IPS-20b (cell line): ENCODE measurements at regions not wholly inside any gene's neighbourhood (a gene's known extent, or its start where the extent isn't known, plus 50 kb on each side); places are given as distances from the start of the nearest gene placed in this dataset.
"Not testable (repeated sequence)": the region's sequence is repeated elsewhere in the genome, so short reads cannot be mapped to it uniquely, and the experiment has no call there.

Experiments used
- H3K27ac ChIP-seq: one replicate; pipeline ENCODE4 v1.5.1; 2013; ENCODE audit warnings: low read length
- H3K27me3 ChIP-seq: 2 replicates; pipeline ENCODE4 v1.6.1; 2013; ENCODE audit warnings: mild to moderate bottlenecking, low read length, inconsistent platforms; ENCODE audit not compliant: insufficient read depth
- H3K36me3 ChIP-seq: 2 replicates; pipeline ENCODE4 v1.6.1; 2013; ENCODE audit warnings: low read depth, mild to moderate bottlenecking, inconsistent platforms, low read length, moderate library complexity; ENCODE audit not compliant: insufficient read depth
- H3K4me1 ChIP-seq: 2 replicates; pipeline ENCODE4 v1.6.1; 2013; ENCODE audit warnings: mild to moderate bottlenecking, control low read depth, inconsistent platforms, low read length, moderate library complexity; ENCODE audit not compliant: insufficient read depth
- H3K4me3 ChIP-seq: 2 replicates; pipeline ENCODE4 v1.5.1; 2013; ENCODE audit warnings: mild to moderate bottlenecking, low read length, inconsistent platforms
- H3K9ac ChIP-seq: 2 replicates; pipeline ENCODE4 v1.6.1; 2013; ENCODE audit warnings: low read depth, mild to moderate bottlenecking, inconsistent platforms, low read length, moderate library complexity
- H3K9me3 ChIP-seq: 2 replicates; pipeline ENCODE4 v1.6.1; 2013; ENCODE audit warnings: mild to moderate bottlenecking, low read depth, low read length, inconsistent platforms; ENCODE audit not compliant: insufficient read depth

DNA sequence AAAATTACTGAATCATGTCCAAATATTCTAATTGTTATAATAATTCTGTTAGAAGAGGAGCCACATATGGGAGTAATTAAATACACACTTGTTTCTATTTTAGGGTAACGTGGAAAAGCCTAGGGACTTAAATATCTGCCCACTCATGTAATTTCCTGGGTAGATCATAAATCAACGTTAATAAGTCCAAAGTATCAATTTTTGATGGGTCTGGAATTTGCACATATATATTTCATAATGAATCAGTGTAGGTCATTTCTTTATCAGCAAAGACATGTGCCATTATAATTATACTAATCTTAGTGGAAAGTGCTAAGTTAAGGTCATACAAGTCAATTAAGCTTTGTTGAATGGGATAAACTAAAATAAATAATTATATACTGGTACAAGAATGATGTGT is 346.2 kb downstream of the ZBBX start:
- H3K9ac ChIP-seq, result no peak overlapping the region
- no peaks in the 10 kb centered on the region for H3K9me3 ChIP-seq
- H3K4me3 ChIP-seq, result no peak overlapping the region
- H3K27ac ChIP-seq, result no peak overlapping the region
- H3K36me3 ChIP-seq, result no peaks in the 10 kb centered on the region
- no peaks in the 10 kb centered on the region for H3K4me1 ChIP-seq
- no peaks in the 10 kb centered on the region for H3K27me3 ChIP-seq

- no peaks in the 10 kb centered on the region for H3K4me1 ChIP-seq
- no peaks in the 10 kb centered on the region for H3K36me3 ChIP-seq
- H3K9me3 ChIP-seq, result no peaks in the 10 kb centered on the region
- H3K4me3 ChIP-seq, result no peak overlapping the region
- no peaks in the 10 kb centered on the region for H3K27me3 ChIP-seq
- no peak overlapping the region for H3K27ac ChIP-seq
- H3K9ac ChIP-seq, result no peak overlapping the region
These were observed 347.7 kb downstream of the ZBBX start for GRCh38 chr3:167032267-167032876.

DNA sequence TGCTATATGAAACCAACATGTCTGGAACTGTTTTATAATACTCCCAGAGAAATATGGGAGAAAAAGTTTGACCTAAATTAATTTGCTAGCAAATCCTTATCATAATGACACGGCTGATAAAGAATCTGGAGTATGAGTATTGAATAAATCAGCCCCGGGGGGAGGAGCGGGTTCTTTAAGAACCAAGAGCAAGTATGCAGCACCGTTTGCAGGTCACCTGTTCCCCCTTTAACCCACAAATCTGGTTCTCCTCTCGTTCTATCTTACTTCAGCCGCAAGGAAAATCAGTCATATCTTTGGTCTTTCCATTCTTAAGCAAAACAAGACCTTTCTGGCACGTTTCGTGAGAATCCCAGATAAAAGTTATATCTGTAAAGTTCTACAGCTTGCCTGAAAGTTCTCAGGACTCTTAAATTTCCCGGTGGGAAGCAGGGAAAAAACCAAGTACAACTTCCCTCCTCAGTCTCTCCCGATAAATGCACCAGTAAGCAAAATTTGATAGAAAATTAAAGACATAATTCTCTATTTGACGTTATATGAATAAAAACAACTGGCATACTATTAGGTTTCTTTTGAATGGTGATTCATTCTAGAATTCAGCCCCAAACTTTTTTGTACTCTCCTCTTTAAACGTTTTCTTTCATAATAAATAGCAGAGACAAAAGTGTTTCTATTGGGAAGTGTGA is 348.6 kb downstream of the ZBBX start:
- no peaks in the 10 kb centered on the region for H3K4me1 ChIP-seq
- no peaks in the 10 kb centered on the region for H3K27me3 ChIP-seq
- H3K9ac ChIP-seq, result no peak overlapping the region
- H3K4me3 ChIP-seq, result no peak overlapping the region
- H3K9me3 ChIP-seq, result no peaks in the 10 kb centered on the region
- H3K36me3 ChIP-seq, result no peaks in the 10 kb centered on the region
- H3K27ac ChIP-seq, result no peak overlapping the region

DNA sequence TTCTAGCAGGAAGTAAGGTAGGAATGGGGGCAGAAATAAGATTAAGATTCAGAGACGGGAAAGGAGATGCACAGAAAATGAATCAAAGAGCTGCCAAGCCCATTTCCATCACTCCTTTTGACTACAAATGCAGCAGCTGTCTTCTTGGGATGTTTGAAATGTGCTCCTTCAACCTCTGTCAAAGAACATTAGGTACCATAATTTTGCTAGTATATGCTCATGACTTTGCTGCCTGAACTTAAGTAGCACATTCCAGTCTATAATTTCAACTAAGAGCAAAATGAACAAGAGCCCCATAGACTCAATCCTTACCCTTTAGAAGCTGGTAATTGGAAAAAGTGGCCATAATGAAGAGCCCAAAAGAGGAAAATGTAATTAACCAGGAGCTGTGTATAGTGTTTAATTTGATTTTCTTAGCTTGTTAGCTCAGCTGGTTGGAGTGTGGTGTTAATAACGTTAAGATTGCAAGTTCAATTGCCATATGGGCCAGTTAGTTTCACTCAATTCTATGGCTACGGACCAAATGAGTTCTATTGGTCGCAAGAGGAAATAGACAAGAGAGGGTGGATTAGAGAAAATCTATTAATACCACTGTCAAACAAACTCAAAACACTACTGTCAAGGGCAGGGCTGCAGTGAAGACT is 349.9 kb downstream of the ZBBX start:
- no peak overlapping the region for H3K4me3 ChIP-seq
- no peaks in the 10 kb centered on the region for H3K36me3 ChIP-seq
- H3K9ac ChIP-seq, result no peak overlapping the region
- no peaks in the 10 kb centered on the region for H3K9me3 ChIP-seq
- no peaks in the 10 kb centered on the region for H3K27me3 ChIP-seq
- H3K27ac ChIP-seq, result no peak overlapping the region
- no peaks in the 10 kb centered on the region for H3K4me1 ChIP-seq

GRCh38 chr3:167019503-167019902 is 360.6 kb downstream of the ZBBX start:
- H3K27me3 ChIP-seq, H3K9me3 ChIP-seq, H3K36me3 ChIP-seq, H3K27ac ChIP-seq, H3K4me1 ChIP-seq, H3K9ac ChIP-seq, H3K4me3 ChIP-seq: not testable (repeated sequence)

DNA sequence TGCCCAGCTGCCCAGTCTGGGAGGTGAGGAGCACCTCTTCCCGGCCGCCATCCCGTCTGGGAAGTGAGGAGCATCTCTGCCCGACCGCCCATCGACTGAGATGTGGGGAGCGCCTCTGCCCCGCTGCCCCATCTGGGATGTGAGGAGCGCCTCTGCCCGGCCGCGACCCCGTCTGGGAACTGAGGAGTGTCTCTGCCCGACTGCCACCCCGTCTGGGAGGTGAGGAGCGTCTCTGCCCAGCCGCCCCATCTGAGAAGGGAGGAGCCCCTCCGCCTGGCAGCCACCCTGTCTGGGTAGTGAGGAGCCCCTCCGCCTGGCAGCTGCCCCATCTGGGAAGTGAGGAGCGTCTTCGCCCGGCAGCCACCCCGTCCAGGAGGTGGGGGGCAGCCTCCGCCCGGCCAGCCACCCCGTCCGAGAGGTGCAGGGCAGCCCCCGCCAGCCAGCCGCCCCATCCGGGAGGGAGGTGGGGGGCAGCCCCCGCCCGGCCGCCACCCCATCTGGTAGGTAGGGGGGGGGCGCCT is 361.4 kb downstream of the ZBBX start:
- H3K36me3 ChIP-seq, H3K4me1 ChIP-seq, H3K27me3 ChIP-seq, H3K9ac ChIP-seq, H3K9me3 ChIP-seq, H3K4me3 ChIP-seq, H3K27ac ChIP-seq: not testable (repeated sequence)

- no peaks in the 10 kb centered on the region for H3K9me3 ChIP-seq
- H3K27me3 ChIP-seq, result no peaks in the 10 kb centered on the region
- H3K9ac ChIP-seq, result no peak overlapping the region
- H3K27ac ChIP-seq, result no peak overlapping the region
- no peaks in the 10 kb centered on the region for H3K36me3 ChIP-seq
- H3K4me3 ChIP-seq, result no peak overlapping the region
- no peaks in the 10 kb centered on the region for H3K4me1 ChIP-seq
These were observed 367.4 kb downstream of the ZBBX start for GRCh38 chr3:167012691-167013090.

DNA sequence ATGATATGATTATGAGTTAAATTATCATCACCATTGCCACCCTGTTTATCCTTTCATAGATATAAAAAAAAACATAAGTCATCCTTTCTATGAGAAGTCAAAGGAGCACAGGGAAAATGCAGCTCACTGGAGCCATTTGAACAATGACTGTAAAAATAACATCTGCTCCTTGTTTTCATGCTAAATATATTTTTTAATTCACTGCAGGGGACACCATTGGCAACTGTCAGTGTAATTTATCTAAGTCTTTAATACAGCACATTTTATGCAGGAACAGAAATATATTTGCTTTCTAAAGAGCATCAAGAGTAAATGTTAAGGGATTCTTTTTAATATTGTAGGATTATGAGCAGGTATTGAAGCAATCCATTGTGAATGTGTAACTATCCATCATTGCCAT is 371.3 kb downstream of the ZBBX start:
- H3K4me1 ChIP-seq, result no peaks in the 10 kb centered on the region
- H3K9ac ChIP-seq, result no peak overlapping the region
- H3K36me3 ChIP-seq, result no peaks in the 10 kb centered on the region
- H3K27me3 ChIP-seq, result no peaks in the 10 kb centered on the region
- no peaks in the 10 kb centered on the region for H3K9me3 ChIP-seq
- H3K27ac ChIP-seq, result no peak overlapping the region
- H3K4me3 ChIP-seq, result no peak overlapping the region

- no peak overlapping the region for H3K4me3 ChIP-seq
- no peaks in the 10 kb centered on the region for H3K4me1 ChIP-seq
- no peaks in the 10 kb centered on the region for H3K27me3 ChIP-seq
- H3K9ac ChIP-seq, result no peak overlapping the region
- no peaks in the 10 kb centered on the region for H3K36me3 ChIP-seq
- H3K27ac ChIP-seq, result no peak overlapping the region
- peaks cover 14% of the 10 kb centered on the region for H3K9me3 ChIP-seq
These were observed 378.7 kb downstream of the ZBBX start for GRCh38 chr3:167001374-167001773.

DNA sequence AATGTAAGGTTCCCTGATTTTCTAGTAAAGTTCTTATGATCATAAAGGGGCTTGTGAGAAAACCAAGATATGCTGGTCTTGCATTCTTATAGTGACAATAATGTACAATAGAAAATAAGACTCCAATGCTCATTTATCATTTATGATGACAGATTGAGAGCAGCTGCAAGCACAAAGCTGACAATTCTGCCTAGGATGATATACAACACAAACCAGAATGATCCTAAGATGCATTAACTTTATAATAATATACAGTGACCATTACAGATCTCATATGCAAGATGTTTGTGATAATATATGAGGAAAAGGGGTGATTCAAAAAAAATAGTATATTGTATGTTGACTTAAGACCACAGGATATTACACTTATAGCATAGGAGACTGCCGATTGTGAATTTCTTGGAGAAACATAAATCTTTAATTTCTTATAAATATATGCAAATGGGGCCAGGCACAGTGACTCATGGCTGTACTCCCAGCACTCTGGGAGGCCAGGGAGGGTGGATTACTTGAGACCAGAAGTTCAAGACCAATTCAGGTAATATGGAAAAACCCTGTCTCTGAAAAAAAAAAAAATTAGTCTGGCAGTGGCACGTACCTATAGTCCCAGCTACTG is 387.0 kb downstream of the ZBBX start:
- Histone ChIP-seq H3K4me3 (no peak overlapping the region), H3K4me1 (no peaks in the 10 kb centered on the region), H3K27me3 (no peaks in the 10 kb centered on the region), H3K9ac (no peak overlapping the region), H3K9me3 (no peaks in the 10 kb centered on the region), H3K36me3 (no peaks in the 10 kb centered on the region), H3K27ac (no peak overlapping the region)

- Histone ChIP-seq H3K36me3 (no peaks in the 10 kb centered on the region), H3K9me3 (no peaks in the 10 kb centered on the region), H3K27ac (no peak overlapping the region), H3K4me1 (peaks cover 10% of the 10 kb centered on the region; the same call in 1 of the 2 replicates), H3K4me3 (no peak overlapping the region), H3K27me3 (no peaks in the 10 kb centered on the region), H3K9ac (no peak overlapping the region)
These were observed 394.1 kb downstream of the ZBBX start for GRCh38 chr3:166986000-166986399.

GRCh38 chr3:166975796-166976195 is 404.3 kb downstream of the ZBBX start:
- not testable (repeated sequence) for H3K36me3 ChIP-seq, H3K4me3 ChIP-seq, H3K27ac ChIP-seq, H3K27me3 ChIP-seq, H3K9ac ChIP-seq, H3K4me1 ChIP-seq, H3K9me3 ChIP-seq
